DMS79 (cell line): ENCODE measurements at regions not wholly inside any gene's neighbourhood (a gene's known extent, or its start where the extent isn't known, plus 50 kb on each side); places are given as distances from the start of the nearest gene placed in this dataset.

ENCODE experiments used
- DNase-seq: peaks from one replicate; lab custom pipeline; 2025; lab: John Stamatoyannopoulos, UW

GRCh38 chr12:97005174-97005573 lies 98.1 kb downstream of the NEDD1 start:
- no peak for DNase-seq

DNA sequence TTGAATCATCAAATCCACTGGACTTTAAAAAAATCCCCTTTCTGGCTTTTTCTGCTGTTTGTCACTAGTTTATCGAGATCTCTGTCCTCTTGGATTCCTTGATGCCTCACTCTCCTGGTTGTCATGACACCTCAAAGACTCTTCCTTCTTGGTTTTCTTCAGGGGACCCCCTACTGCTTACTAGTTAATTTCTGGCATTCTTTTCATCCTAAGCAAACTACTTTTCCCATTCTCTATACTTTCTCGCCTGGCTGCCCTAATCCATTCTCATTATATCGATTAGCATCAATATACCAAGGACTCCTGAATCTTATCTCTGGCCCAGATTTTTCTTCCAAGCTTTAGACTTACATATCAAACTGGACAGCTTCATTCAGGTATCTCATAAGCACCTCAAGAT lies 98.6 kb downstream of the NEDD1 start:
- DNase-seq: no peak

DNA sequence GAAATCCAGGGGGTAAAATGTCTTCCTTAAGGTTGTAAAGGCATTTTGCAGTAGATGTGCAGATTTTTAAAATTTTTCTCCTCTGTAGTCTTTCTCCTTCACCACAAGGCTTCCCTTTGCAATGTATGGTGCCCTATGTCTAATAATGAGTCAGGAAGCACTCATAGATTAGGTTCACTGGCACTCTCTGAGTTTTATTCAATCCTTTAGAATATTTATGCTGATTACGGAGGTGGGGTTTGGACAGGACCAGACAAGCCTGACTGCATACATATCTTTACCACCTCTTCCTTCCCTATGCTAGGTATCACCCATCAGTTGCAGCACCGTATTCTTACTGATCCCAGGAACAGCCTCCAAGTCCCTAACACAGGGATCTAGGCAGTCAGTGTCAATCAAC lies 99.5 kb downstream of the NEDD1 start:
- no peak for DNase-seq

DNA sequence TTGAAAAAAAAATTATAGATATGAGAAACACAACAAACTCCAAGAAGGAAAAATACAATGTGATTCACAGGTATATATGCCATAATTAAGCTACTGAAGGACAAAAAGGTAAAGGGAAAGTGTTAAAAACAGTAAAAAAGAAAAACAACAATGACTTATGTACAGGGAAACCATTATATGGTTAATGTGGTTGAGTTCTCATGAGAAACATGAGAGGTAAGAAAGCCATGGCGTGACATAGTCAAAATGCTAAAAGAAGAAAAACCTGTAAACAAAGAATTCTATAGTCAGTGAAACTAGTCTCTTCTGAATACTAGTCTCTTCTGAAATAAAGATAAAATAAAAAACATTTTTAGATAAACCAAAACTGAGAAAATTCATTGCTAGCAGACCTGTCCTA lies 109.1 kb downstream of the NEDD1 start:
- DNase-seq: no peak

DNA sequence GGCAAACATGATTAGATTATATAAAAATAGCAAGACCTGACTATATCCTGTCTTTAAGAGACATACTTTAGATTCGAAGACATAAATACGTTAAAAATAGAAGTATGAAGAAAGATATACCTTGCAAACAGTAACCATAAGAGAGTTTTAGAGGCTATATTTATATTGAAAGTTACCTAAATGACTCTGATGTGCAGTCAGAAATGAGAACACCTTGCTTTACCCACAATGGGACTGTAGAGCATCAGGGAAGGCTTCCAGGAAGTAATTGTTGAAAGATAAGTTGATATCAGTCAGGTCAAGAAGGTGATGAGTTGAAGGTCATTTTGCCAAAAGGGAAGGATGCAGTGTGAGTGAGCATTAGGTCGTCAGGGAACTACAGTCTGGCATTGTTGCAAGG lies 110.2 kb downstream of the NEDD1 start:
- DNase-seq: no peak

- peak; percentile 25 for DNase-seq
Measured at GRCh38 chr12:97022536-97023230, 115.6 kb downstream of the NEDD1 start.

DNA sequence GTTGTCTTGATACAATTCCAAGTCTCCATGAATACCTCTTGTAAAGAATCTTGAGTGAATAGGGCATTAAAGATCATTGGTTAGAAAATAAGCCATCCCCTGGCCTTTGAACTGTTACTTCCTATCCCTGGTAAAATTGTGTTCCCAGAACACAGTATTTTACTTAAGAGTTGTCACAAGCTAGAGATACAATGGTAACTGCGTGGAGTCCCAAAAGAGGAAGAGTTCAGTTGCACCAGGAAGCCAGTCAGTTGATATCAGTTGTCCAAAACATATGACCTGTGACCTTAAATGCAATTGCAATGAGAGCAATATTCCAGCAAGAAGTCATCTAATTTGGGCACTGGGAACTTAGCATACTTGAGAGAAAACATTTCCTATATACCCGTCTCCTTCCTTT lies 117.3 kb downstream of the NEDD1 start:
- DNase-seq: no peak

DNA sequence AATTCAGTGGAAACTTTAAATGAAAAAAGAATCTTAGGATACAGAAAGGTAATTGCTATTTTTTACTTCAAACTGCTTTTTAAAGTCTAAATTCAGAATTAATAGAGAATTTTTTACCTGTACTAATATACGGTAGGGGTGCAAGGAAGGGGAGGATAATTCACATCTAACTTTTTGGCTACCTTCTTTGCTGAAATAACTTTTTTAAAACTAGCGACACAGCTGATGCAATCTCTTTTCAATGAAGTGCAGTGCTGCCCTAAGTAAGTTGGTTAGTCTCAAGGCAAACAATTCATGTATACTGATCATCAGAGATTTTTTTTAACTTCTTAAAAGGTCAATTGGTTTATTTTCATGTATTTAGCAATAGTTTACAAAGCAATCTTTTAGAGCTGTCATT lies 119.8 kb downstream of the NEDD1 start:
- DNase-seq: no peak

GRCh38 chr12:97027482-97027881 lies 120.4 kb downstream of the NEDD1 start:
- DNase-seq: no peak

DNA sequence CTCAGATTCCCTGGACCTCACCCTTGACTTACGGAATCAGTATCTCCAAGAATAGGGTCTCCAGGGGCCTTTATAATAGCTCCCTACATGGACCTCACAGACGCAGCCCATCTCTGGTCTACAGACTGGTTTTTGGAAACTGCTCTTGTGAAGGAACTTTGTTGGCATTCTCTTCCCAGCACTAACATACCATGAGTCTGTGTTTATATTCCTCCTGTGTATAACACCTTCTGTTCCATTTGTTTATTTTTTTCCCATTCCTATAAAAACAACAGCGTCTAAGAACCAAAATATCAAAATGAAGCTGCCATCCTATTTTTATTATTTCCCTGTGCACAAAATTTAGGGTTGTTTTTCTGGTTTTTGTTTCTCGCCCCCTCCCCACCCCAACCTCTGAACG lies 131.1 kb downstream of the NEDD1 start:
- DNase-seq: no peak

GRCh38 chr12:97038834-97039233 lies 131.8 kb downstream of the NEDD1 start:
- no peak for DNase-seq

GRCh38 chr12:97046901-97047300 lies 139.8 kb downstream of the NEDD1 start:
- DNase-seq: no peak

DNA sequence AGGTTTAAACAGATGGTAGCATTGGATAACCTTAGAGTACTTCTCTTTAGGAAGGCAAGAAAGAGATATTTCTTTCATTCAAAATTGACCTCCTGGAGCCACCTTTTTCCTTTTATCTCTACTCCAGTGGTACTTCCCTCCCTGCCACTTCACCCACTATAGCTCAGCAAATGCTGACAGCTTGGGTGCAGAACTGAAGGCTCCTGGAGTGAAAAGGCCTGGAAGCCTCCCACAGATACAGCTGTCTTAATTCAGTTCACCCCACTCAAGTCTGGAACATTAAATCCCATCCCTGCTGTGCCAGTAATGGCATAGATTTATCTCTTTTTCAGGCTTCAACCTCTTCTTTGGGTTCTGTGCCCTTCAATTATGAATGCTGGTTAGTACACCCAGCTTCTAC lies 140.3 kb downstream of the NEDD1 start:
- no peak for DNase-seq

DNA sequence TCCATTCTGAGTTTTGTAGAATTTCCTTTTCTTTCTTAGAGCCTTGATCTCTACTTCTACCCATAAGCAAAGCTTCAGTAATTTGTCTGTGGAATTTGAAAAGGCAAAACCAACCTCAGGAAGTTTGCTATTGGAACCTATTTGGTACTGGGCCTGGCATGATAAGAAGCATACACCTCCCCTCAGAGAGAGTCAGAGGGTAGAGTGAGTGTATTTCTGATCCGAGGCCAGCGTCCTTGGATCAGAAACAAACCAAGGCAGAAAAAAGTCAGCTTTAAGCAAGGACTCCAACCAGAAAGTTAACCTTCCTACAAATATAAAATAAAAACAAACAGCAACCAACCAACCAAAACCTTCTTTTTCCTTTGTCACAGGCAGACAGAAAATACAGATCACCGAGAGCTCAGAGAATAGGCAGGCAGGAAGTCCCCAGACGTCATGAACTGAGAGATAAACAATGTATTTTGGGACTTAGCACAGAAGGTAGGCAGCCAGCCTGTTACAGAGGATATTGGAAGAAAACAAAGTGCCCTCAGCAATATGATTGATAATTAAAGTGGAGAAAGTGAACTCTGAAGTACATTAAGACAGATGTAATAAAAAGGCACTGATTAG lies 141.5 kb downstream of the NEDD1 start:
- no peak for DNase-seq

DNA sequence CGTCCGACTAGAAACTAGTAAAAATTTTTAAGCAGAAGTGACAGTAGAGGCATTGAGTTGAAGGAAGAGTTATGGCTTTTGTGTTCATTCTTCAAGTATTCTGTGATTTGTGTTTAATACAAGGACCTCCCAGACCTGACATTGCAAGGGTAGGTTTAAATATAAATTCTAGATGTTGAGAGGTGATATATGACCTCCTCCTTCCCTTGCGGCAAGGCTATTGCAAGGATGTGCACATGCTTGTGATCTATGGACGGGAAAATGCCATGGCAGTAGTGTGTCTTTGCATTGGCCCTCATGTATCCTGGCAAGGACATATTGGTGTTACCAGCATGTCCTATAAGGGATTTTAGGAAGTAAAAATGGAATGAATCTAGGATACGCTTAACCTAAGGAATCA lies 143.5 kb downstream of the NEDD1 start:
- no peak for DNase-seq

- DNase-seq: no peak
Measured at GRCh38 chr12:97051341-97051740, 144.3 kb downstream of the NEDD1 start.

DNA sequence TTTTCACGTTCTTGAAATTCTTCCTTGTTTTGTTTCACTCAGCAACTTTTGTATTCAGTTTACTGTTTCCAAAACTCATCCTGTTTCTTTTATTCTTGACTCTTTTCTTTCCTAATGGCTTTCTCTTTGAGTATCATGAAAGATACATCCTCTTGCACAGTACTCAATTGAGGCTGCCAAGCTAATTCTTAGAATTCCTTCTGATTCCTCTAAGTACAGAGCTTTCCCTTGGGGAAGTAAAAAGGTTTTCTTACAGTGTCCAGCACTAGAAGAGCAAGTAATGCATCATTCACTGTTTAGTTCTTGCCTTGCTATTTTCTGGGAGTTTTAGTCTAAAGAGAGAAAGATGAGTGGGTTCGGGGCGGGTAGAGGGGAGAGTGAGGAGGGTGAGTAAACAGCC lies 154.1 kb downstream of the NEDD1 start:
- DNase-seq: no peak

GRCh38 chr12:97063292-97063935 lies 156.4 kb downstream of the NEDD1 start:
- no peak for DNase-seq

GRCh38 chr12:97075161-97075933 lies 168.3 kb downstream of the NEDD1 start:
- peak; percentile 37 for DNase-seq

GRCh38 chr12:97075934-97076630 lies 169.0 kb downstream of the NEDD1 start:
- DNase-seq: no peak

DNA sequence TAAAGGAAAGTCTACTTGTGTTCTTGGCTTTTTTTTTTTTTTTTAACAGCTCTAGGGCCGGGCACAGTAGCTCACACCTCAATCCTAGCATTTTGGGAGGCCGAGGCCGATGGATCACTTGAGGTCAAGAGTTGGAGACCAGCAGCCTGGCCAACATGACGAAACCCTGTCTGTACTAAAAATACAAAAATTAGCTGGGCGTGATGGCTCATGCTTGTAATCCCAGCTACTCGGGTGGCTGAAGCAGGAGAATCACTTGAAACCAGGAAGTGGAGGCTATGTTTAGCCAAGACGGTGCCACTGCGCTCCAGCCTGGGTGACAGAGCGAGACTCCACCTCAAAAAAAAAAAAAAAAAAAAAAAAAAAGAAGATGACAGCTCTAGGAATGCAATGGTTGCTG lies 169.9 kb downstream of the NEDD1 start:
- DNase-seq: peak; percentile 35

- DNase-seq: no peak
Measured at GRCh38 chr12:97082029-97082428, 175.0 kb downstream of the NEDD1 start.
